ENCODE measurements at regions not wholly inside any gene's neighbourhood (a gene's known extent, or its start where the extent isn't known, plus 50 kb on each side); places are given as distances from the start of the nearest gene placed in this dataset.

GRCh38 chr3:95718168-95718567 is 1096.2 kb upstream of the EPHA6 start:
- TF ChIP-seq, protein P1, sequence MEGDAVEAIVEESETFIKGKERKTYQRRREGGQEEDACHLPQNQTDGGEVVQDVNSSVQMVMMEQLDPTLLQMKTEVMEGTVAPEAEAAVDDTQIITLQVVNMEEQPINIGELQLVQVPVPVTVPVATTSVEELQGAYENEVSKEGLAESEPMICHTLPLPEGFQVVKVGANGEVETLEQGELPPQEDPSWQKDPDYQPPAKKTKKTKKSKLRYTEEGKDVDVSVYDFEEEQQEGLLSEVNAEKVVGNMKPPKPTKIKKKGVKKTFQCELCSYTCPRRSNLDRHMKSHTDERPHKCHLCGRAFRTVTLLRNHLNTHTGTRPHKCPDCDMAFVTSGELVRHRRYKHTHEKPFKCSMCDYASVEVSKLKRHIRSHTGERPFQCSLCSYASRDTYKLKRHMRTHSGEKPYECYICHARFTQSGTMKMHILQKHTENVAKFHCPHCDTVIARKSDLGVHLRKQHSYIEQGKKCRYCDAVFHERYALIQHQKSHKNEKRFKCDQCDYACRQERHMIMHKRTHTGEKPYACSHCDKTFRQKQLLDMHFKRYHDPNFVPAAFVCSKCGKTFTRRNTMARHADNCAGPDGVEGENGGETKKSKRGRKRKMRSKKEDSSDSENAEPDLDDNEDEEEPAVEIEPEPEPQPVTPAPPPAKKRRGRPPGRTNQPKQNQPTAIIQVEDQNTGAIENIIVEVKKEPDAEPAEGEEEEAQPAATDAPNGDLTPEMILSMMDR (conservative IDR thresholded peaks at IDR 0.05; ENCODE audit: low read depth, low read length), result no peak
- TF ChIP-seq EZH2 (IDR thresholded peaks at IDR 0.05; ENCODE audit: low read length, unreplicated experiment) (no peak), EZH2phosphoT487 (IDR thresholded peaks at IDR 0.05; ENCODE audit: borderline replicate concordance, low read length) (no peak)

Data from PC-3 (cell line).